GM12865 (cell line): ENCODE measurements at regions not wholly inside any gene's neighbourhood (a gene's known extent, or its start where the extent isn't known, plus 50 kb on each side); places are given as distances from the start of the nearest gene placed in this dataset.
"Not testable (repeated sequence)": the region's sequence is repeated elsewhere in the genome, so short reads cannot be mapped to it uniquely, and the experiment has no call there.

Source experiments
- DNase-seq: peaks from one replicate; pipeline ENCODE4 v3.0.0; 2010; ENCODE audit warnings: low read depth
- H3K4me3 ChIP-seq: 2 replicates; pipeline ENCODE4 v1.5.1; 2011; ENCODE audit warnings: mild to moderate bottlenecking, low read depth, low read length, control low read depth
- TF ChIP-seq, protein P1 (sequence below): IDR thresholded peaks from 2 replicates; pipeline ENCODE4 v1.5.1; 2011; ENCODE audit warnings: low read length, control low read depth, low read depth, inconsistent platforms; ENCODE audit not compliant: insufficient read depth; ENCODE audit errors: missing control alignments

DNA sequence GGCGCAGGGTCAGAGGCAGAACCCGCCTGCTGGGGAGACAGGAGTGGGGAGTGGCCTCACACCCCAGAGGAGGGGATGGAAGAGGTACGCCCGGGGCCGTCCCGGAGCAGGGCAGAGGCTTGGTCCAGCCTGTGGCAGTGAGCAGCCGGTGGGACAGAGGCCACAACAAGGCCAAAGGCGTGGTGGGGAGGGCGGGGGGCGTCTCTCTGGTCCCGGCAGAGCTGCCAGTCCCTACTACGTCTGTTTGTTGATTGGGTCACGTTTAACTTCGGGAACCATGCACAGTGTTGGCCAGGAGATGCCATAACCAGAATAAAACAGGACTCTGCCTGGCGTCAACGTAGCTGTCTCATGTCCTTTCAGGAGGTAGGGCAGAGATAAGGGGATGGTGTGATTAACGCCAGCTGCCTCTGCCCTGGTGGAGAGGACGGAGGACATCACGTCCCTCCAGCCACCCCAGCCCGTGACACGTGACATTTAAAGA is 192.8 kb downstream of the BANP start:
- no peak for DNase-seq
- no peak overlapping the region for H3K4me3 ChIP-seq
- TF ChIP-seq, protein P1, sequence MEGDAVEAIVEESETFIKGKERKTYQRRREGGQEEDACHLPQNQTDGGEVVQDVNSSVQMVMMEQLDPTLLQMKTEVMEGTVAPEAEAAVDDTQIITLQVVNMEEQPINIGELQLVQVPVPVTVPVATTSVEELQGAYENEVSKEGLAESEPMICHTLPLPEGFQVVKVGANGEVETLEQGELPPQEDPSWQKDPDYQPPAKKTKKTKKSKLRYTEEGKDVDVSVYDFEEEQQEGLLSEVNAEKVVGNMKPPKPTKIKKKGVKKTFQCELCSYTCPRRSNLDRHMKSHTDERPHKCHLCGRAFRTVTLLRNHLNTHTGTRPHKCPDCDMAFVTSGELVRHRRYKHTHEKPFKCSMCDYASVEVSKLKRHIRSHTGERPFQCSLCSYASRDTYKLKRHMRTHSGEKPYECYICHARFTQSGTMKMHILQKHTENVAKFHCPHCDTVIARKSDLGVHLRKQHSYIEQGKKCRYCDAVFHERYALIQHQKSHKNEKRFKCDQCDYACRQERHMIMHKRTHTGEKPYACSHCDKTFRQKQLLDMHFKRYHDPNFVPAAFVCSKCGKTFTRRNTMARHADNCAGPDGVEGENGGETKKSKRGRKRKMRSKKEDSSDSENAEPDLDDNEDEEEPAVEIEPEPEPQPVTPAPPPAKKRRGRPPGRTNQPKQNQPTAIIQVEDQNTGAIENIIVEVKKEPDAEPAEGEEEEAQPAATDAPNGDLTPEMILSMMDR = no peak

DNA sequence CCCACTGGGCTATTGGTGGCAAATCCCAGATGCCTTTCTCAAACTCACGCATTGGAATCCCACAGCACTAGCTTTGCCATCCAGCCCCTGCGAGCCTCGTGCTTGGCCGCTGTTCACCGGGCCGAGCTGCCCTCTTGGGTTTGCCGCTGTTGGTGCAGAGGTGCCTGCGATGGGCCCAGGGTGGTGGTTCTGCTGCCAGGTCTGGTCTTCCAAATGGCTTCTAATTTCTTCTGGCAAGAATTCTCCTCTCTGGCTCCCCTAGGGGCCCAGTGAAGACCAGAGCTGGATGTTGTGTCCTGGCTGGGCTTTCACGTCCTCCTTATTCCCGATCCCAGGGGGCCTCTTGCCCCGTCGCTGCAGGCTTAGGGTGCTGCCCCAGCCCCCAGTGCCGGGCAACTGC is 194.1 kb downstream of the BANP start:
- not testable (repeated sequence) for H3K4me3 ChIP-seq, DNase-seq

DNA sequence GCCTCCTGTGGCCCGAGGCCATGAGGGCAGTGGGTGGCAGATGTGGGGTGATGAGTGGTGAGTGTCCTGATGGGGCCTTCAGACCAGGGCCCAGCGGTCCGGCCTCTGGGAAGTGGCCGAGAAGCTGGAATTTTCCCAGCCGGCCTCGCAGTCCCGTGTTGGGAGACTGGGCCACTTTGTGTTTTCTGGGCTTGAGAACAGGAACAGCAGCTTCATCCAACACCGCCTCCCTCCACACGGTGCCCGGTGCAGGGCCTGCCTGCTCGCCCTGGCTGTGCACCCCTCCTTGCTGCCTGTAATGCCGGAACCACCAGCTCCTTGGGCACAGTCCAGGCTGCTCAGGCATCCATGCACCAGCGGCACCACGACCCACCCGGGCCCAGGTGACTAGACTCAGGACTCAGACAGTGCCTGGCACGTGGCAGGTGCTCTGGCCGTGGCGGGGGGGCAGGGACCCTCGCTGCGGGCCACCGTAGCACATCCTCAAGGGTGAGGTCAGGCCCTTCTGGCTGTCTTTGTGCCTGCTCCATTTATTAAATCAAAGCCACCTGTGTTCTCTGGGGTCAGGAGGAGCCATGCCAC is 194.7 kb downstream of the BANP start:
- not testable (repeated sequence) for H3K4me3 ChIP-seq, DNase-seq

DNA sequence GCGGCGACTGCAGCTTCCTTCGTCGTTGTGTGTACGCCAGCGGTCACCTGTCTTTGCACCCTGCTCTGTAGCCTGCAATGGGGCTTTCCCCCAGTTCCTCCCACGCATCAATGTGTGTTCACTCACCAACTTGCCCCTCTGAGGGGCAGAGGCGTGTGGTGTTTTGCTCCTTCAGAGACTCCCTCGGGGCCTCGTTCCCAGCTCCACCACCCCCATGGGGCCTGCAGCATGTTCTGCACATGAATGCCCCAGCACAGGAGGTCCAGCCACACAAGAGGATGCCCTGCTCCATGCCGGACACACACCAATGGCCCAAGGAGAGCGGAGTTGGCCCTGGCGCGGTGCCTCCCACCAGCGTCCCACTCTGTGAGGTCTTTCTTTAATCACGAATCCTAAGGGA is 196.8 kb downstream of the BANP start:
- not testable (repeated sequence) for H3K4me3 ChIP-seq, DNase-seq

DNA sequence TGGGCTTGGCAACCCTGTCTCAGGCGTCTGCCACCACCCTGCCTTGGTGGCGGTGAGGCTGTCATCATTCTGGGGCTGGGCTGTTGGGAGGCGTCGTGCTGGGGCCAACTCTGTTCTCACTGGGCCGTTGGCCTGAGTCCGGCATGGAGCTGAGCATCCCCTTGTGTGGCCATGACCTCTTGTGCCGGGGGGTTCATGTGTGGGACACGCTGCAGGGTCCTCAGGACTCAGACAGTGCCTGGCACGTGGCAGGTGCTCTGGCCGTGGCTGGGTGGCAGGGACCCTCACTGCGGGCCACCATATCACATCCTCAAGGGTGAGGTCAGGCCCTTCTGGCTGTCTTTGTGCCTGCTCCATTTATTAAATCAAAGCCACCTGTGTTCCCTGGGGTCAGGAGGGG is 197.4 kb downstream of the BANP start:
- DNase-seq, H3K4me3 ChIP-seq: not testable (repeated sequence)

DNA sequence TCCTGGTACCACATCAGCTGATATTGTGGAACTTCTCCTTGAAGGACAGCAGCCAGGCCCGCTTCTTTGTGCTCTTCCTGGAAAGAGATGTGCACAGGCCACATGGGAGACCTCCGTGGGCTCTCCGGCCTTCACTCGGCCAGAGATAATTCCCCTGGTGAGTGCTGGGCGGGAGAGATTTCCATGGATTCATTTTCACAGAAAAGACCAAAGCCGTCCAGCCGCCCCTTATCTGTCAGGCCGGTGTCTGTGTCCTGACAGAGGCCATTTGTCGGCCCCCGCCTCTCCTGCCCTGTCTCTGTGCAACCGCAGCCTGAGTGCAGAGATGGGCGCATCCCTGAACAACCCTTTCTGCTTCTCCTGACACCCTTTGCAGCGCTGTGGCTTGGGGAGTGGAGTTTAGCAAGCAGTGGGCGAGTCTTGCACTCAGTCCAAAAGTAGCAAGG is 197.9 kb downstream of the BANP start:
- DNase-seq, H3K4me3 ChIP-seq: not testable (repeated sequence)

DNA sequence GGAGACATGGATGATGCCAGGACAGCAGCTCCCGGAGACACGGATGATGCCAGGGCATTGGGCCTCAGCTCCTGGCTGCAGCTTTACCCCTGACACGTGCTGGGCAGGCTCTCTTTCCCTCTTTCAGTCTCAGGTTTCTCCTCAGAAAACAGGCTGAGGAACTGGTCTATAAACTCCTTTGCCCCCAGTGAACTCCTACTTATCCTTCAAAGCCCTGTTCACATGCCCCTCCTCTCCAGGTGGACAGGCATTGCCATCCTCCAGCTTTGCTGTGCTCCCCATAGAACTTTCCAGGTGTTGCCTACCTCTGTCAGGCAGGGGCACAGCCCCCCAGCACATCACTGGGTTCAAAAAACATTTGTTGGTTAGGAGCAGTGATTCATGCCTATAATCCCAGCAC is 198.4 kb downstream of the BANP start:
- not testable (repeated sequence) for DNase-seq, H3K4me3 ChIP-seq

DNA sequence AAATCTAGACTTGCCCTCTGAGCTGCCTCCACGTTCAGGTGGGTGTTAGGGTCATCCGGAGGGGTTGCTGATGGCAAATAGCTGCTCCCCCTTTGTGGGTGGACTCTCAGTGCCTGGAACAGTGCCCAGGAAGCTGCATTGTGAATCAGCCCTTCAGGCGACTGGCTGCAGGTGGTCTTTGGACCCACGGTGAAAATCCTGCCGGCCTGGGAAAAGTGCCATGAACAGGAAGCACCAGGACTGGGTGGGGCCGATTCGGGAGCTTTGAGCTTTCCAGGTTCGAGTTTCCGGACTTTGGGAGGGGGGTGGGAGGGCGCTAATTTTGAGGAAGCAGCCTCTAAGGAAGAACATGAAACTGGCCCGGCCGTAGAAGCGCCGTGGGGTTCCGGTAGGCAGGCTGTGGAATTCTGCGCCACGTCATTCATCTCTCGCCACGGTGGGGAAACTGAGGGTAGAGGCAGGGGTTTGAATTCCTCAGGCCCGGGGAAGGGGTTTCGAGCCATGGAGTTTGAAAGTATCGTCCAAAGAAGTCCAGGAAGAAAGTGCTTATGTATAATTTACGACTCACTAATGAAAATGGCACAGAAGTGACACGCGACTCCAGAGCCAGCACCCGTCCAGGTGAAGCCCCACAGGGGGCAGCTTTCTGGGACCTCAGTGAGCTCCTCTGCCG is 199.4 kb downstream of the BANP start:
- not testable (repeated sequence) for DNase-seq, H3K4me3 ChIP-seq

DNA sequence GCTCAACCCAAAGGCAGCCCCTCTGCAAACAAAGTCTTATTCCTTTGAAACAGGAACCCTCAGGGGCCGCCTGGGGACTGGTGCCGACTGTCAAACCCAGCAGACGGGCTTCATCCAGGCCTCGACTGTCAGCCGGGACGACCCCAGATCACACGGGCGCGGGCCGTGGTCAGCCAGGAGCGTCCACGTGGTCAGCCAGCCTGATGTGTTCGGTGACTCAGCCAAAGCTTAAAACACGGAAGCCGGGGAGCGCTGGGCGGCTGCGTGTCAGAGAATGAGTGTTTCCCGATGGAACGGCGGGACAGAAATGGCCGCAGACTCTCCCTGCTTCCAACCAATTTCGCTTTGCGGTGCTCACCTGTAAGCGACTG is 199.9 kb downstream of the BANP start:
- not testable (repeated sequence) for H3K4me3 ChIP-seq, DNase-seq

DNA sequence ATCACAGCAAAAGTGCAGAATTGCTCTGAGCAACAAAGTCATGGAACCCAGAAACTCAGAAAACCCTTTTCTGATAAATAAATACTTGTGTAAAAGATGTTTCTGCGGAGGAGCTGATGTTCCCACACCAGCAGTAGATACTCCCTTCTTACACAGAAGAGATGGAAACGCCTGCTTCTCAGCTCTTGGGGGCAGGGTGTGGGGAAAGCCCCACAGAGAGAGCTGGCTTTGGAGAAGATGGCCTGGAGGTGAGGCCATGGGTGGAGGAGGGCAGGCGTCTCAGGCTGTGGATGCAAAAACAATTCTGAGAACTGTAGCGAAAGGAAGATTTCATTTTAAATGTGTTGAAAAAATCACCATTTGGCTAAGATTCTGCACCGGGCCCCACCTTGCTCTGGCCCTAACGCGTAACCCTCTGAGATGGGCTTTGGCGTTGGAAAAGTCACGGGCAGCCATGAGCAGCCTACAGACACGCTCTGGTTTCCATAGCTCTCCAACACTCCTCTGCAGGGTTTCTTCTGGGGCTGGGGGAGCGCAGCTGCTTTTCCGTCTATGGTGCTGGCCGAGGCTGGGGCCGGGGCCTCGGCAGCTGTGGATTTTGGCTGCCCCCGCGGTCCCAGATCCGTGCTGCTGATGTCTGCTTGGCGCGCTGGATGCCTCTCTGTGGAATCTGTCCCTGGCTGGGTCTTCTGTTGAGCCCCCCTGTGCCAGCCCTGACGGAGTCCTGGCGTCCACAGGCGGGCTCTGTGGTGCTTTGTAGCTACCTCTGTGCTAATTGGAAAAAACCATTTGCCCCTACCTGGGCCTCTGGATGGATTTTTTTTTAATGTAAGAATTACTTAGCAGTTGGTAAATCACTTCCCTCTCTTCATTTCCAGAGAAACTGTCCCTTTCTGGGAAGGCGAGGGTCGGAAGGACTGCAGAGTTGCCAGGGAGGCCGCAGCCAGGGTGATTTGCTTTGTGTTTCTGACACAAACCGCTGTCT is 200.9 kb downstream of the BANP start:
- H3K4me3 ChIP-seq, DNase-seq: not testable (repeated sequence)

DNA sequence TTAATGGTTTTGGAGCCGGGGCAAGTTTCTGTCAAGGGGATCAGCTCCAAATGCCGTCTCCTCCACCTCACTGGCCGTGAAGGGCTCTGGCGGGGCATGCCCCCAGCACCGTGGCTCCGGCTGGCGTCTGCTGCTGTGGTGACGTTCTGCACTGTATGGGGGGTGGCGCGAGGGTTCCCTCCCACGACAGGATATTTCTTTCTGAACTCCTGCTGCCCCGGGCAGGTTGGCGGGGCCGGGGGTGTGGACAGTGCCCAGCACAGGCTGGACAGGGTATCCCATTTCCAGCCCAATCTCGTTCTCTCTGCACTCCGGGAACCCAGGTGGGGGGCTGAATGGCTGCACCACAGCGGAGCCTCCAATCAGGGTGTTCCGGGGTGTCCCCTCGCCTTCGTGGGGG is 201.6 kb downstream of the BANP start:
- not testable (repeated sequence) for H3K4me3 ChIP-seq, DNase-seq

DNA sequence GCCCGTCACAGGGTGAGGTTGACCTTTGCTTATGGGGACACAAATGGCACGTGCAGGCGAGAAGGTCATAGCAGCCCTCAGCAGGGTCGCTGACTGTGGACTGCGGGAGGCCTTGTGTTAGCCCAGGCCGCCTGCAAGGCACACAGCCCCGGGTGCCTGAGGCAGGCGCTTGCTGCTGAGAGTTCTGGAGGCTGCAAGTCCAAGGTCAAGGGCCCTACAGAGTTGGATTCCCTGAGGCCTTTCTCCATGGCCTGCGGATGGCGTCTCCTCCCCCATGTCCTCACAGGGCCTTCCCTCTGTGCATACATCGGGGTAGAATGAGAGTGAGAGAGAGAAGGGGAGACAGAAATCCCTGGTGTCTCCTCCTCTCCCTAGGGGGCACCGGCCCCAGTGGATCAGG is 202.3 kb downstream of the BANP start:
- H3K4me3 ChIP-seq, DNase-seq: not testable (repeated sequence)

DNA sequence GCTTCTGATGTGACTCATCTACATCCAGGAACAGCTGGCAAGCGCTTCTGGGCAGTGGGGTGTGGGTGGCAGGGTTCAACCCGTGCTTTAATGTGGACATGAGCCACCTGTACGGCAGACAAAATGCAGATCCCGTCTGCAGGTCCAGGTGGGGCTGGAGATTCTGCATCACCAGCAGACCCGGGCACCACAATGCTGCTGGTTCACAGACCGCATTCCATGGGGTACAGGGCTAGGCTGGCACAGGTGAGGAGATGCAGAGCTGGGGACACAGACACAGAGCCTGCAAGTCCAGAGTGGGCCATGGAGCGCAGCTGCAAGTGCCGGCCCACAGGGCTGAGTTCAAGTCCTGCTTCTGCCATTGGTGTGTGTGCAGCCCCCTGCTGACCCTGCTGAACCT is 203.7 kb downstream of the BANP start:
- DNase-seq, H3K4me3 ChIP-seq: not testable (repeated sequence)

DNA sequence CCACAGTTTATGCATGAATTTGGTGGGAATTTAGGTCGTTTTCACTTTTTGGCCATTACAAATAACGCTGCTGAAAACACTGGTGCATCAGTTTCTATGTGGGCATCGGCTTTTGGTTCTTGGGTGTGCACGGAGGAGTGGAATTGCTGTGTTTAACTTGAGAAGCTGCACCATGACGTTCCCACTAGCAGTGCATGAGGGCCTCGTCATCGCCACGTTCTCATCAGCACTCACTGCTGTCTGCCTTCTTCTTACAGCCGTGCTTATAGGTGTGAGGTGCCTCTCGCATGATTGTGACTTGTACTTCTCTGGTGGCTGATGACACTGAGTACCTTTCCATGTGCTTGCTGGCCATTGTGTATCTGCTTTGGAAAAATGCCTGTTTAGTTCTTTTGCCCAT is 204.4 kb downstream of the BANP start:
- H3K4me3 ChIP-seq, DNase-seq: not testable (repeated sequence)

DNA sequence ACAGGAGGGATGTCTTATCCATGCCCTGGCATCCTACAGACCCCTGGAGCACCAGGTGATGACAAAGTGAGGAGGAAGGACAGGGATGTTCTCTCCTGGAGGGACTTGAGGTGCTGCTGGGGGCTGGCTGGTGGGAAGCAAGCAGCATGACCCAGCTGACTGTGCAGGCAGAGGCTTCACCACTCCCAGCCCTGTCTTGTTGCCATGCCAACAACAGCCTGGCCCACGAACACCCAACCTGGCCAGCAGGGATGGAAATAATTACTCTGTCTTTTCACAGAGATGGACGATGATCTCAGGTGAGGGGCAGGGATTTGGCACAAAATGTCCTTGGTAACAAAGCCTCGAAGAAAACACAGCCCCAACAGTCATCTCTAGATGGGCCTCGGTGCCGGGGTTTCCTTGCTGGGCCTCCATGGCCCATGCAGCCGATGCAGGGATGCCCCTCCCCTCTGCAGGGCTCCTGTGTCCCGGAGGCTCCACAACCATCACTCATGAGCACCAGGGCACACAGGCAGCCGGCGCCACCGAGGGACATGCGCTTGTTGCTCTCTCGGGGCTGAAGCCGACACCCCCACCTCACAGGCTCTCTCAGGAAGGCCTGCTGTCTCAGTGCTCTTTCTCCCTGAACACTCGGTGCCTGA is 205.5 kb downstream of the BANP start:
- DNase-seq, H3K4me3 ChIP-seq: not testable (repeated sequence)

DNA sequence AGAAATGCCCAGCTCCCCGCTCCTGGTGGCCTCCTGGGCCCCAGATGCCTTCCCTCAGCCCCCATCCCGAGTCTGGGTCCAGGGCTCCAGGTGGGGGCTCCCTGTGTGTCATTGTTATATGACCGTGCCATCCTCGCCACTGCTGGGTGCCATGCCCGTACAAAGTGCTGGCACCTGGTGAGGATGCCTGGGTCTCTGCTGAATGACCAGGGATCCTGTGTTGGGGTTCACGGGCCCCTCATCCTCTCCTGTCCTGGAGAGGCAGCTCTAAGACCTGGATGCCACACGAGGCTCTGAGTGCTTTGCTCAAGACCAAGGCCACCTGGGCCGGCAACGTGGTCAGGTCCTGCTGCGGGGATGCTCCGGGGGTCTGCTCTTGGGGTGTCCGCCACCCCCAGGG is 206.5 kb downstream of the BANP start:
- H3K4me3 ChIP-seq, DNase-seq: not testable (repeated sequence)

DNA sequence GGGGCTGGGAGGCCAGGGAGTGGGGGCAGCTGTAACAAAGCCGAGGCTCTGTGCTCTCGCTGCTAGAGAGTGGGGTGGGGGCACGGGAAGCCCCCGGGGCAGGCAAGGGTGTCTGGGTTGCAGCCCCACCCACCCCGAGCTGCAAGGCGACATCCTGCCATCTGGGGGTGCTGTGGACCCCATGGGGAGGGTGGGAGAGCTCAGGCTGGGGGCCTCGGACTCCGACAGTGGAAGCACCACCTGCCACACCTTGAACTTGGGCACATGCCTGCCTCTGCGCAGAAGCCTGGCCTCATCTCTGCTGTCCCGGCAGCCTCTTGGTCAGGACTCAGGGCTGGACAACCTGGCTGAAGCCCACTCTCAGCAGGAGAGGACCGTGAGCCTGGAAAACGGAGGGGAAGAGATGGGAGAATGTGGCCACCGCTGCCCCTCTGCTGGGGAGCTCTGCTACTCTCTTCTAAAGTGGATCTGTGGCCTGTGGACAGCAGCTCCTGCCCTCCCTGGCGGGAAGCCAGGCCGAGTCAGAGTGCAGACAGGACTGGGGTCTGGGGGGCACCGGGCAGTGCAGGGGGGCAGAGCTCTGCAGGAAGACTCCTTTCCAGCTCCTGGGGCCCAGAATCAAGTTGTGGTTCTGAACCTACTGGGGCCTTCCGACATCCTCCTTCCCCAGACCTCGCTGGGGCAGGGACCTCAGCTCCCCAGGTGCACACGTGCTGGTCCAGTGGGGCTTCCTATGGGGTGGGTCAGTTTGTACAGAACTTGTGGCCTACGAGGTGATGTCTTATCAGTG is 207.2 kb downstream of the BANP start:
- not testable (repeated sequence) for H3K4me3 ChIP-seq, DNase-seq
